HG03571 (cell line): ENCODE measurements at regions not wholly inside any gene's neighbourhood (a gene's known extent, or its start where the extent isn't known, plus 50 kb on each side); places are given as distances from the start of the nearest gene placed in this dataset.
"Not testable (repeated sequence)": the region's sequence is repeated elsewhere in the genome, so short reads cannot be mapped to it uniquely, and the experiment has no call there.

Experiments used
- ATAC-seq: cut with Tn5 transposase; IDR thresholded peaks from one replicate; pipeline ENCODE4 v1.9.1; 2021; ENCODE audit not compliant: unreplicated experiment

DNA sequence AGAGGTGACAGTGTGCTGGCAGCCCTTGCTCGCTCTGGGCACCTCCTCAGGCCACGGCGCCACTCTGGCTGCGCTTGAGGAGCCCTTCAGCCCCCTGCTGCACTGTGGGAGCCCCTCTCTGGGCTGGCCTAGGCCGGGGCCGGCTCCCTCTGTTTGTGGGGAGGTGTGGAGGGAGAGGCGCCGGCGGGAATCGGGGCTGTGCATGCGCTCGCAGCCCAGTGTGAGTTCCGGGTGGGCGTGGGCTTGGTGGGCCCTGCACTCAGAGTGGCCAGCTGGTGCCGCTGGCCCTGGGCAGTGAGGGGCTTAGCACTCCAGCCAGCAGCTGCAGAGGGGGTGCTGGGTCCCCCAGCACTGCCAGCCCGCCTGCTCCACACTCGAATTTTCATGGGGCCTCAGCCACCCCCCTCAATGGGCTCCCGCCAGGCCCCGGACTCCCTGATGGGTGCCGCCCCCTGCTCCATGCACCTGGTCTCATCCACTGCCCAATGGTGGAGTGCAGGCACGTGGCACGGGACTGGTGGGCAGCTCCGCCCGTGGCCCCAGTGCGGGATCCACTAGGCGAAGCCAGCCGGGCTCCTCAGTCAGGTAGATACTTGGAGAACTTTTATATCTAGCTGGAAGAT, 96.7 kb upstream of the BET1 start:
- no peak for ATAC-seq

DNA sequence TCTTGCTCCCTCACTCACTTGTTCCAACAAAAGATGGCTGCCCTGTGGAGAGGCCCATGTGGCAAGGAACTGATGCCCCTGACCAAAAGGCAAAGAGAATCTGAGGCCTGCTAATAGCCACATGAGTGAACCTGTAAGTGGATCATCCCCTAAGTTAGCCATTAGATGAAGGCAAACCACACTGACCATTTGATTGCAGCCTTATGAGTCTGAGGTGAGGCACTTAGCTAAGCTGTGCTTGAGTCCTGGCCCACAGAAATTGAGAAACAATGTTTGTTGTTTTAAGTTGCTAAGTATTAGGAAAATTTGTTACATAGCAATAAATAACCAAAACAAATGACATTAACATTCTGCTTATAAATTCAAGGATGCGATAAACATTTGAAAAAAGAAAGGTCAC, 100.1 kb upstream of the BET1 start:
- no peak for ATAC-seq

- ATAC-seq = no peak
Measured at GRCh38 chr7:94109556-94109955, 105.4 kb upstream of the BET1 start.

DNA sequence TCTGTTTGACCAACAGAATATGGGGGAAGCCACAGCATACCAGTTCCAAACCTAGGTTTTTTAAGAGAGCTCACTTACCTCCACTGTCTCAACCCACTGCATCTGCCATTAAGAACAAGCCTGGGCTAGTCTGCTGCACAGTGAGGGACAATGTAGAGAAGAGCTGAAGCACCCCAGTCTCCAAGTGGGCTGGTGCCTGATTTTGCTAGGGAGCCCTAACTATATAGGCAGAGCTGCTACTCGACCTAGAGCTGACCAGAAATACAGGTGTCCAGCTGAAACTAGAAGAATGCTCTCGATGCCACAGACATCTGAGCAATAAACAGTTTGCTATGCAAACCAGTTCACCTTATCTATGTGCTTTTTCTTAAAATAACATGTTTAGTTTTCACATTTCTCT, 106.9 kb upstream of the BET1 start:
- ATAC-seq = no peak

- ATAC-seq = no peak
Measured at GRCh38 chr7:94115316-94115715, 111.2 kb upstream of the BET1 start.

DNA sequence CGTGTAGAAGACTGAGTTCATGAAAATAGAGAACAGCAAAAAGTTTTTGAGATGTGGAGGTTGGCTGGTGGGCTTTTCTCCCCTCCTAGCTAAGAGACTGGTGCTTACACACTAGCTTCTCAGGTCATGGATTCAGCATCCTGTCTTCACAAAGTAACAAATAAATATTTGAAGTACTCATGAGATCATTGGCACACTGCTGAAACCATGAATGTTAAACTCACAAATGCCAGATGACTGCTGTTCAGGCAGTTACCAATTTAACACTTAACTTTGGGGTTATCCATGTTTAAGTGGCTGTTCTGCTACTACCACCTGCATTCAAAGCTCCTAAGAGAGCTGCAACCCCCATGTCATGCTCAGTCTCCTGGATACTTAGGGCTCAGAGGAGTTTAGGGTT, 119.0 kb upstream of the BET1 start:
- ATAC-seq = no peak

GRCh38 chr7:94127026-94127425, 122.9 kb upstream of the BET1 start:
- ATAC-seq = no peak

GRCh38 chr7:94128072-94128471, 123.9 kb upstream of the BET1 start:
- no peak for ATAC-seq

DNA sequence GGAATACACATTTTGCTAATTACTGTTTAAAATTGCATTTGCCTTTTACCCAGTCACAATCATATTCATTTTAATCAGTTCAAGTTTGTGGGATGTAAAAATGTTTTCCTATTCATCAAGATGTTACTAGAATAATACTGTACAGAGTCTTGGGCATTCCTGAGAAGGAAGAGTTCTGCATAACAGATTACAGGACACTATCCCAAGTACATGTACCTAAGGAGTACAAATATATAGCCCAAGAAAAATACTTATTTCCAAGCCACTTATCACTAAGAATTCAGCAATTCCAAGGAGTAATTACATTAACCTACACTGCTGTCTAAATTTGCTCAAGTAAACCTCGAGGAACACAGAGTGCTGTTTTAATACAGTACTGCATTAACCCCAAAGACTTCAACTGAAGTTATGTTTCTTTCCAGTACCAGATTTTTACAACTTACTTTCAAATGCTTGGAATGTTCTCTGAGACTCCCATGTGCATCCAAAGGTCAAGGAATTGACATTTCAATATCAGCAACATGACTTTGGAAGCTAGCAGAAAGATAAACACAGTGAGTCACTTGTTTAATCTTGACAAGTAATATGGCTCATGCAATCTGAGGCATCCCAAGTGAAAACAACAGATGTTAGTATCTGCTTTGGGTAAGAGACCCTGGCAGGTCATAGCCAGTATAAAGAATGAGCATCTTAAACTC, 125.4 kb upstream of the BET1 start:
- no peak for ATAC-seq

DNA sequence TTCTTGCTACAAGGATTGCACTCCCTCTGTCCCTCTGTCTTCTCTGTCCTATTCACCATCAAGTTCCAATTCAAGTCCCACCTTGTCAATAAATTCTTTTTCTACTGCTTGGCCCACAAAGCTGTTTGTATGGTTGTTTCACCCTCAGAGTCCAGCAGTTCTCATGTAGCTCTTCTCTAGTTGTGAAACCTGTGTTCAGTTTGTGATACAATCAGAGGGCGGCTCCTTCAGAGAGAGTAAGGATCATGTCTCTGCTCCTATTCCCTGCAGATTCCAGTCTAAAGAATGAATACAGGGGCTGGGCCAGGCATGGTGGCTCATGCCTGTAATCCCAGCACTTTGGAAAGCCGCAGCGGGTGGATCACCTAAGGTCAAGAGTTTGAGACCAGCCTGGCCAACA, 126.6 kb upstream of the BET1 start:
- ATAC-seq = no peak

- no peak for ATAC-seq
Measured at GRCh38 chr7:94133460-94133859, 129.3 kb upstream of the BET1 start.

DNA sequence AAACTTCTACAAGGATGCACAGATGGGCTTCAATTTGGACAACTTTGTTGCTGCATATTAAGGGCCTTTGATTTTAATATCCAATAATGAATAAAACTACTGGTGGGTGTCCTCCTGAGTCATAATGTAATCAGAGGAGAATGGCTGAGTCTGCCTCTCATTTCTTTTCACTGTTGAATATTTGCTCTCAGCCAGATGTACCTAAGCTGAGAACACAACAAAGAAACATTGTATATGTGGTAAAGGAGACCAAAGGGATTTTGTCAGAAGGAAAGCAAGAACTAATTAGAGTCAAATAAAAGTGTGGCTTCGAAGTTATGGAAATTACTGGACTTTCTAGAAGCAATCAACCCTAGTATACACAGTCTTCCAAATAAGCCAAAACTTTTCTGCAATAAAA, 131.0 kb upstream of the BET1 start:
- no peak for ATAC-seq

GRCh38 chr7:94142281-94142680, 138.1 kb upstream of the BET1 start:
- no peak for ATAC-seq

GRCh38 chr7:94145602-94146001, 141.4 kb upstream of the BET1 start:
- ATAC-seq = no peak

- no peak for ATAC-seq
Measured at GRCh38 chr7:94146408-94146807, 142.3 kb upstream of the BET1 start.

DNA sequence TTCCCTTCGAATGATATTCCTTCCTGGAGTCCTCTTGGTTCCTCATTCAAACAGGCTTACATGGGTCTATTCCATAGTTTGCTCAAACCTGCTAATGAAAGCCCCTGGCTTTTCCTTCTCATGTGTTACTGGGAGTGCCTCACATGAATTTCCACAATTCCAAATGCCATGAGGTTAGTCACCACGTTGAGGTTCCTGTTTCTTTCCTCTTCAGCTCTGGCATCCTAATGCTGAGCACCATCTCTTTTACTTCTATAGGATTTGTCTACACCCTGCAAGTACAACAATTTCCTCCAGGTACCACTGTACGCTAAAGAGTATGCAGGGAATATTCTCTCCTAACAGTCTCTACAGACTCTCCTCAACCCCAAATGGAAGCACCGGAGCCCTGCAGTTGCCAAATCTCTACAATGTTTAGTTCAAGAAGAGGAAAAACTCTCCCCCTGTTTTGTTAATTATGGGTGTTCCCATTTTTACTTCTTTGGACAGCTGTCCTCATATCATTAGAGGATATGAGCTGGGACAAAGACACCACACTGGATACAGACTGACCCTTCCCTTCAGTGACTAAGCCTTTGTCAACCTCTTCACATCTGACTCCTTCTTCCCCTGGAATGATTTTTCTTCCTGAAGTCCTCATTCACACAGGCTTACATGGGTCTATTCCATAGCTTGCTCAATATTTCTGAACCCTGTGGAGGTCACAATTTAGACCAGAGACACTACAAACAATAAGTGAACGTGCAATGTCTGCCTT, 145.8 kb upstream of the BET1 start:
- ATAC-seq = no peak

- no peak for ATAC-seq
Measured at GRCh38 chr7:94154182-94154581, 150.0 kb upstream of the BET1 start.

GRCh38 chr7:94154858-94155257, 150.7 kb upstream of the BET1 start:
- ATAC-seq = no peak

- not testable (repeated sequence) for ATAC-seq
Measured at GRCh38 chr7:94157659-94158306, 153.6 kb upstream of the BET1 start.

- ATAC-seq = peak; percentile 97
Measured at GRCh38 chr7:94160719-94161435, 156.7 kb upstream of the BET1 start.

DNA sequence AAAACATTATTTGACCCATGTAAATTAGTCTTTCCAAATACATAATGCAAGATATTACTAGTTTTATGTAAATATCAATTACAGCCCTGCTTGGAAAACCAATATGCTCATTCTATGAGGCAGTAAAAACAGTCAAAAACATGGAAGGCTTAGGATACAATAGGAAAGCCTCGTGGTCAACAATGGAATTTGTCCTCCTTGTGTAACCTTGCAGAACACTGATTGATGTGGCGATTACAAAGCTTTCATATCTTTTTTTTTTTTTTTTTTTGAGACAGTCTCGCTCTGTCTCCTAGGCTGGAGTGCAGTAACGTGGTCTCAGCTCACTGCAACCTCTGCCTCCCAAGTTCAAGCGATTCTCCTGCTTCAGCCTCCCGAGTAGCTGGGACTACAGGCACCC, 157.3 kb upstream of the BET1 start:
- no peak for ATAC-seq
